A673 (cell line): ENCODE measurements at regions not wholly inside any gene's neighbourhood (a gene's known extent, or its start where the extent isn't known, plus 50 kb on each side); places are given as distances from the start of the nearest gene placed in this dataset.

Source experiments
- BruUV-seq: library from RNA; stranded (reverse); fragments of 400-500 nt; replicated peaks from 2 replicates; lab custom pipeline; 2021; lab: Mats Ljungman, UMichigan
- CTCF ChIA-PET: fragments of 300-600 bp; sonication (Branson Sonifier 250); formaldehyde crosslinking; loops from one replicate; lab custom pipeline; 2022; ENCODE audit warnings: antibody characterized with exemption; lab: Charles Lee
- POLR2A ChIA-PET: fragments of 300-600 bp; sonication (Branson Sonifier 250); formaldehyde crosslinking; loops from one replicate; lab custom pipeline; 2022; ENCODE audit warnings: antibody characterized with exemption; ENCODE audit not compliant: low non-redundant PET; lab: Charles Lee
- DNase-seq: peaks from one replicate; pipeline ENCODE4 v3.0.0-alpha.2; 2015; ENCODE audit warnings: low spot score
- H3K27ac ChIP-seq: fragments of 200-600 bp; sonication (generic); 2 replicates; pipeline ENCODE4 v1.5.1; 2016; ENCODE audit warnings: mixed run types, low read depth, mild to moderate bottlenecking, mixed read lengths, antibody characterized with exemption, low read length; ENCODE audit not compliant: poor library complexity, severe bottlenecking
- H3K27me3 ChIP-seq: fragments of 200-600 bp; sonication (generic); replicated peaks from 2 replicates; pipeline ENCODE4 v1.6.1; 2017; ENCODE audit warnings: mixed run types, low read depth, mild to moderate bottlenecking, mixed read lengths, antibody characterized with exemption, low read length; ENCODE audit not compliant: insufficient read depth, poor library complexity
- H3K36me3 ChIP-seq: fragments of 200-600 bp; sonication (generic); 2 replicates; pipeline ENCODE4 v1.6.1; 2016; ENCODE audit warnings: mixed run types, mild to moderate bottlenecking, mixed read lengths, antibody characterized with exemption, low read length; ENCODE audit not compliant: insufficient read depth, poor library complexity, severe bottlenecking
- H3K4me1 ChIP-seq: fragments of 200-600 bp; sonication (generic); 2 replicates; pipeline ENCODE4 v1.6.1; 2017; ENCODE audit warnings: mixed run types, mild to moderate bottlenecking, mixed read lengths, antibody characterized with exemption, low read length; ENCODE audit not compliant: insufficient read depth, poor library complexity, severe bottlenecking
- H3K4me3 ChIP-seq: fragments of 200-600 bp; sonication (generic); 2 replicates; pipeline ENCODE4 v1.5.1; 2016; ENCODE audit warnings: low read depth, mixed run types, mild to moderate bottlenecking, mixed read lengths, low read length; ENCODE audit not compliant: poor library complexity, severe bottlenecking
- H3K9me3 ChIP-seq: fragments of 200-600 bp; sonication (generic); 2 replicates; pipeline ENCODE4 v1.6.1; 2016; ENCODE audit warnings: mixed run types, low read depth, mild to moderate bottlenecking, mixed read lengths, antibody characterized with exemption, low read length; ENCODE audit not compliant: poor library complexity, severe bottlenecking
- CTCF ChIP-seq: fragments of 300-800, 200-600 bp; sonication (generic); conservative IDR thresholded peaks from 2 replicates; pipeline ENCODE4 v1.5.1; 2017; ENCODE audit warnings: low read depth, mild to moderate bottlenecking, antibody characterized with exemption, low read length, moderate library complexity, mixed read lengths
- EZH2 ChIP-seq: fragments of 200-600 bp; sonication (generic); IDR thresholded peaks from 2 replicates; pipeline ENCODE4 v1.6.1; 2017; ENCODE audit warnings: borderline replicate concordance, low read depth, mild to moderate bottlenecking, mixed read lengths, antibody characterized with exemption, low read length; ENCODE audit not compliant: poor library complexity, severe bottlenecking
- intact Hi-C: fragments of 100-400 bp; cut with micrococcal nuclease; formaldehyde crosslinking; loops from one replicate; pipeline ENCODE4 v1.10.0; 2022; ENCODE audit not compliant: unreplicated experiment

GRCh38 chr2:17373041-17373440 is 145.2 kb downstream of the RAD51AP2 start:
- Histone ChIP-seq H3K36me3 (no peaks in the 10 kb centered on the region), H3K27ac (no peak overlapping the region), H3K4me1 (no peaks in the 10 kb centered on the region), H3K9me3 (no peaks in the 10 kb centered on the region), H3K27me3 (peaks cover 3% of the 10 kb centered on the region), H3K4me3 (no peak overlapping the region)
- DNase-seq: no peak
- no TSS peak for BruUV-seq
- TF ChIP-seq CTCF (no peak), EZH2 (no peak)
- CTCF ChIA-PET: no interaction called here
- POLR2A ChIA-PET: no interaction called here
- intact Hi-C loops: no loop called here

- TF ChIP-seq EZH2: no peak
- TF ChIP-seq CTCF: no peak
- H3K36me3 ChIP-seq: no peaks in the 10 kb centered on the region
- no peaks in the 10 kb centered on the region for H3K27me3 ChIP-seq
- no peak overlapping the region for H3K4me3 ChIP-seq
- DNase-seq: no peak
- intact Hi-C loops: no loop called here
- no peaks in the 10 kb centered on the region for H3K4me1 ChIP-seq
- H3K9me3 ChIP-seq: no peaks in the 10 kb centered on the region
- no TSS peak for BruUV-seq
- H3K27ac ChIP-seq: no peak overlapping the region
- ChIA-PET POLR2A (no interaction called here), CTCF (no interaction called here)
These were observed 154.4 kb downstream of the RAD51AP2 start for GRCh38 chr2:17363846-17364245.

GRCh38 chr2:17362956-17363355 is 155.3 kb downstream of the RAD51AP2 start:
- H3K27ac ChIP-seq: no peak overlapping the region
- BruUV-seq: no TSS peak
- TF ChIP-seq EZH2 (no peak), CTCF (no peak)
- H3K4me3 ChIP-seq: no peak overlapping the region
- H3K36me3 ChIP-seq: no peaks in the 10 kb centered on the region
- POLR2A ChIA-PET: no interaction called here
- H3K4me1 ChIP-seq: no peaks in the 10 kb centered on the region
- H3K27me3 ChIP-seq: no peaks in the 10 kb centered on the region
- CTCF ChIA-PET: no interaction called here
- intact Hi-C loops: no loop called here
- H3K9me3 ChIP-seq: no peaks in the 10 kb centered on the region
- no peak for DNase-seq
